ENCODE measurements at regions not wholly inside any gene's neighbourhood (a gene's known extent, or its start where the extent isn't known, plus 50 kb on each side); places are given as distances from the start of the nearest gene placed in this dataset.
A peak's percentile ranks its signal among the peaks of the same experiment; 100 is the strongest.

DNA sequence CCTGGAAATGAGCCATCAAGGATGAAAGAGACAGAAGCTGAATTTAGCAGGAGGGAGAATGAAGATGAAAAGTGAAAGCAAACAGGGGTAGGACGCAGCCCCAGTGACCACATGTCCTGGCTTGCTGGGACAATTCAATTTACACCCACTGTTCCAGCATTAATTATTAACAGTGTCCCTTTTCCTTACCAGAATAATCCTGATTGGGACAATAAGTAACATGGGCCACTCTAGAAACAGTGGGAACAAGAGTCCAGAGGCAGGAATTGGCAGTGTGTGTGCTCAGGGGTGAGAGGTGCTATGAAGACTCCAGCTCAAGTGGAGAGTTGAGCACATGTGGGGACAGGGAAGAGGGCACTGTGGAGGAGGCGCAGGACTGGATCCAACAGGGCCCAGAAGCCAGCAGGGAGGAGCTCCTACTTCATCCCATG lies 147.1 kb downstream of the C5orf15 start:
- no peaks in the 10 kb centered on the region for H3K4me1 ChIP-seq
- H3K27ac ChIP-seq = no peak overlapping the region
- TF ChIP-seq CTCF (IDR thresholded peaks at IDR 0.05) (no peak), POLR2A (IDR thresholded peaks at IDR 0.05) (no peak)
- H3K27me3 ChIP-seq = no peaks in the 10 kb centered on the region
- no peak for DNase-seq
- H3K9me3 ChIP-seq = no peaks in the 10 kb centered on the region
- intact Hi-C loops (cut with DNase I; ENCODE audit: low total_unique reads) = no loop called here
- H3K36me3 ChIP-seq = no peaks in the 10 kb centered on the region
- no peak overlapping the region for H3K4me3 ChIP-seq

DNA sequence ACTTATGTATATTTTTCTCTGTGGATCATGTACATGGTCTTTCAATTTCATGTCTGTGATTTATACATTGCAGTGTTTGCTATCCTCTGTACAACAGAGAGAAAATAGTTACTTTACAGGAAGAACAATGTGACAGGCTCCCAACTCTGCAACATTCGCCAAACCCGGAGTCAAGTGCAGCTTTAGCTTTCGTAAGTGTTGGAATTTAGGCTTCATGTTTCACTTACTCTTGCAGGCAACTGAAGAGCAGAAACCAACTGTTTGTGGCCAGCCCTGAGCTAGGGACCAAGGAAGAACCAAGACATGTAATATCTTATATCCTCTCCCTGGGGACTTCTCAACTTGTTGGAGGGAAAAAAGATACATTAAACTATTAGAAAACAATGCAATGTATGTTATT lies 147.9 kb downstream of the C5orf15 start:
- no peak for TF ChIP-seq CTCF (IDR thresholded peaks at IDR 0.05)
- no peak for TF ChIP-seq POLR2A (IDR thresholded peaks at IDR 0.05)
- H3K27ac ChIP-seq = no peak overlapping the region
- H3K36me3 ChIP-seq = no peaks in the 10 kb centered on the region
- DNase-seq = no peak
- H3K4me3 ChIP-seq = no peak overlapping the region
- H3K27me3 ChIP-seq = no peaks in the 10 kb centered on the region
- intact Hi-C loops (cut with DNase I; ENCODE audit: low total_unique reads) = no loop called here
- H3K9me3 ChIP-seq = no peaks in the 10 kb centered on the region
- H3K4me1 ChIP-seq = no peaks in the 10 kb centered on the region

- intact Hi-C loops (cut with DNase I; ENCODE audit: low total_unique reads) = no loop called here
- Histone ChIP-seq H3K9me3 (no peaks in the 10 kb centered on the region), H3K27ac (no peak overlapping the region), H3K36me3 (no peaks in the 10 kb centered on the region), H3K4me1 (no peaks in the 10 kb centered on the region), H3K4me3 (no peak overlapping the region), H3K27me3 (no peaks in the 10 kb centered on the region)
- no peak for TF ChIP-seq POLR2A (IDR thresholded peaks at IDR 0.05)
- TF ChIP-seq CTCF (IDR thresholded peaks at IDR 0.05) = no peak
- DNase-seq = no peak
Measured at GRCh38 chr5:133819977-133820471, 148.4 kb downstream of the C5orf15 start.

DNA sequence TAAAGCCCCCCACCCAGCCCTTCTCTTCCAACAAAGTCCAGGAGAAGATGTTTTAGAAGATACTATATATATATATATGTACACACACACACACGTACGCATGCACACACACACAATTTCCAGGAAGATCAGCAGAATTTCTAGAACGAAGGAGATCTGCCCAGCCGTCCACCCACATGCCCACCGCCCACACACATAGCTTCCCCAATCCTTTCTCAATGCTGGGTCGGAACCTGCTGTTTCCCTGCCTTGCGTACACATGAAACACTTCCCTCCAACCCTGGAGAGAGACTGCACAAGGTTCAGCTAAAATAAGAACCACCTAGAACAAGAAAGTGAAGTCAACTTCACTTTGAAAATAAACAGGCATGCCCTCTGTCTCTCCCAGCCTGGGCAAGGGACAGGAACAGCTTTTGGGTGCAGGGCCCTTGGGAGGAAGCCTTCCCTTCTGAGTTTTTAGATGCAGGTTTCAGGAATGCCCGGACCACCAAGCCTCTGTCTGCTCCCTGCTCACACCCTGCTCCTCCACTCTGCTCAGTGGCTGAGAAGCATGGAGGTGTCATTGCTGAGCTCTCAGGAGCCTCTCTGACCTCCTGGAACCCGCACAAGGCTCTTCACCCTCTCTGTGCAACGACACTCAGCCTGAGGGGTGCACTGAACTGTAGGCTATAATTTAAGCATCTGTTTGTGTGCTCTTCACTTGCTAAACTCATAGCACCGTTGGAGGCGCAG lies 149.4 kb downstream of the C5orf15 start:
- Histone ChIP-seq H3K36me3 (no peaks in the 10 kb centered on the region), H3K4me1 (no peaks in the 10 kb centered on the region), H3K27me3 (no peaks in the 10 kb centered on the region), H3K4me3 (no peak overlapping the region), H3K9me3 (no peaks in the 10 kb centered on the region), H3K27ac (no peak overlapping the region)
- TF ChIP-seq POLR2A (IDR thresholded peaks at IDR 0.05) = no peak
- TF ChIP-seq CTCF (IDR thresholded peaks at IDR 0.05) = no peak
- DNase-seq = no peak
- intact Hi-C loops (cut with DNase I; ENCODE audit: low total_unique reads) = no loop called here

DNA sequence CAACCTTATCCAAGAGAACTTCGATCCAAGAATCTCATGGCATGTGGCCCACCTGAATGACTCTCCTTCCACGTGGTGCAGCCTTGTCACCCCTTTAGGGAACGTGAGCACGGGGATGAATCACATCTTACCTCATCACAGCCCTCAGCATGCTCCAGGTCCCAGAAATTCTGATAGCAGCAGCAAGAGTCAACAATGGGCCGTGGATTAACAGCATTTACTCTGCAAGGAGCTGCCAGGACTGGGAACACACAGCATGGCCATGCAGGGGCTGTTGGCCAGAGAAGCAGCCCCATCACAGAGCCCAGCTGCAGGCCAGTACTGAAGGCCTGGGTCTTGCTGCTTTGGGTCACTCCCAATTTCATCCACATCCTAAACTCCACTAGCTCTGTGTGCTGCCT lies 150.4 kb downstream of the C5orf15 start:
- TF ChIP-seq POLR2A (IDR thresholded peaks at IDR 0.05) (no peak), CTCF (IDR thresholded peaks at IDR 0.05) (no peak)
- H3K36me3 ChIP-seq = no peaks in the 10 kb centered on the region
- no peak overlapping the region for H3K4me3 ChIP-seq
- H3K27me3 ChIP-seq = no peaks in the 10 kb centered on the region
- peak in 1 of 2 donors; percentile 52 for DNase-seq
- H3K4me1 ChIP-seq = no peaks in the 10 kb centered on the region
- no peaks in the 10 kb centered on the region for H3K9me3 ChIP-seq
- H3K27ac ChIP-seq = no peak overlapping the region
- intact Hi-C loops (cut with DNase I; ENCODE audit: low total_unique reads) = no loop called here

All from uterus (tissue), 3 donors.